Cardiac muscle cell (in vitro differentiated cells and primary cell): ENCODE measurements at regions not wholly inside any gene's neighbourhood (a gene's known extent, or its start where the extent isn't known, plus 50 kb on each side); places are given as distances from the start of the nearest gene placed in this dataset.

Experiments used
- DNase-seq, 2 donors: peaks; one replicate each; pipeline versions ENCODE4 v3.0.0 to v3.0.0-alpha.2; 2010 to 2017; ENCODE audit warnings: low read depth in 1 of 2, low spot score in 1 of 2
- H3K27ac ChIP-seq: fragments of 200-600 bp; sonication (generic); 2 replicates; pipeline ENCODE4 v1.5.1; 2016
- H3K27me3 ChIP-seq: fragments of 200-600 bp; sonication (generic); 2 replicates; pipeline ENCODE4 v1.6.0; 2016; ENCODE audit warnings: control low read depth
- H3K36me3 ChIP-seq: fragments of 200-600 bp; sonication (generic); 2 replicates; pipeline ENCODE4 v1.5.1; 2016; ENCODE audit warnings: control low read depth
- H3K4me1 ChIP-seq: fragments of 200-600 bp; sonication (generic); 2 replicates; pipeline ENCODE4 v1.8.1; 2017; ENCODE audit warnings: low read depth, mild to moderate bottlenecking, mixed run types
- H3K4me3 ChIP-seq: fragments of 200-600 bp; sonication (generic); 2 replicates; pipeline ENCODE4 v1.5.1; 2016; ENCODE audit warnings: mild to moderate bottlenecking
- H3K9me3 ChIP-seq: fragments of 200-600 bp; sonication (generic); 2 replicates; pipeline ENCODE4 v1.5.1; 2017; ENCODE audit warnings: low read depth, mild to moderate bottlenecking, control low read depth
- CTCF ChIP-seq: IDR thresholded peaks from 2 replicates; pipeline ENCODE4 v1.5.1; 2012; ENCODE audit warnings: low read depth, mild to moderate bottlenecking, low read length

GRCh38 chr11:116314006-116314405, 458.8 kb downstream of the BUD13 start:
- Histone ChIP-seq H3K27me3 (no peaks in the 10 kb centered on the region), H3K9me3 (no peaks in the 10 kb centered on the region), H3K36me3 (no peaks in the 10 kb centered on the region), H3K27ac (no peak overlapping the region), H3K4me3 (no peak overlapping the region), H3K4me1 (no peaks in the 10 kb centered on the region)
- no peak for TF ChIP-seq CTCF
- no peak for DNase-seq

- H3K36me3 ChIP-seq: no peaks in the 10 kb centered on the region
- no peaks in the 10 kb centered on the region for H3K4me1 ChIP-seq
- DNase-seq: peak in 1 of 2 donors; percentile 88
- H3K27ac ChIP-seq: no peak overlapping the region
- no peaks in the 10 kb centered on the region for H3K27me3 ChIP-seq
- no peaks in the 10 kb centered on the region for H3K9me3 ChIP-seq
- H3K4me3 ChIP-seq: no peak overlapping the region
- TF ChIP-seq CTCF: no peak
Measured at GRCh38 chr11:116312570-116313391, 460.0 kb downstream of the BUD13 start.

- no peaks in the 10 kb centered on the region for H3K27me3 ChIP-seq
- no peaks in the 10 kb centered on the region for H3K4me1 ChIP-seq
- no peak for DNase-seq
- no peak overlapping the region for H3K27ac ChIP-seq
- no peak overlapping the region for H3K4me3 ChIP-seq
- no peak for TF ChIP-seq CTCF
- no peaks in the 10 kb centered on the region for H3K36me3 ChIP-seq
- no peaks in the 10 kb centered on the region for H3K9me3 ChIP-seq
Measured at GRCh38 chr11:116311206-116311605, 461.6 kb downstream of the BUD13 start.

- TF ChIP-seq CTCF: no peak
- H3K4me1 ChIP-seq: no peaks in the 10 kb centered on the region
- H3K27me3 ChIP-seq: no peaks in the 10 kb centered on the region
- H3K4me3 ChIP-seq: no peak overlapping the region
- no peaks in the 10 kb centered on the region for H3K36me3 ChIP-seq
- no peak for DNase-seq
- H3K9me3 ChIP-seq: no peaks in the 10 kb centered on the region
- H3K27ac ChIP-seq: no peak overlapping the region
Measured at GRCh38 chr11:116310698-116311097, 462.1 kb downstream of the BUD13 start.

- Histone ChIP-seq H3K27ac (no peak overlapping the region), H3K36me3 (no peaks in the 10 kb centered on the region)
- peak in 1 of 2 donors; percentile 75 for DNase-seq
Measured at GRCh38 chr11:116310226-116310625, 462.6 kb downstream of the BUD13 start.

More at GRCh38 chr11:116310226-116310625, 462.6 kb downstream of the BUD13 start:
- Histone ChIP-seq H3K4me3 (no peak overlapping the region), H3K4me1 (no peaks in the 10 kb centered on the region), H3K27me3 (no peaks in the 10 kb centered on the region), H3K9me3 (no peaks in the 10 kb centered on the region)
- no peak for TF ChIP-seq CTCF
